ENCODE measurements at regions not wholly inside any gene's neighbourhood (a gene's known extent, or its start where the extent isn't known, plus 50 kb on each side); places are given as distances from the start of the nearest gene placed in this dataset.
A peak's percentile ranks its signal among the peaks of the same experiment; 100 is the strongest.
"Not testable (repeated sequence)": the region's sequence is repeated elsewhere in the genome, so short reads cannot be mapped to it uniquely, and the experiment has no call there.

GRCh38 chr11:34001557-34002064 is 49.9 kb upstream of the CAPRIN1 start:
- no peak for DNase-seq

GRCh38 chr11:33999393-33999792 is 52.1 kb upstream of the CAPRIN1 start:
- DNase-seq = no peak

- DNase-seq = no peak
These were observed 53.8 kb upstream of the CAPRIN1 start for GRCh38 chr11:33997584-33998251.

GRCh38 chr11:33996498-33997454 is 54.8 kb upstream of the CAPRIN1 start:
- DNase-seq = peak; percentile 58

GRCh38 chr11:33994937-33995336 is 56.6 kb upstream of the CAPRIN1 start:
- no peak for DNase-seq

GRCh38 chr11:33991136-33991535 is 60.4 kb upstream of the CAPRIN1 start:
- DNase-seq = not testable (repeated sequence)

GRCh38 chr11:33990131-33990530 is 61.4 kb upstream of the CAPRIN1 start:
- DNase-seq = not testable (repeated sequence)

- DNase-seq = no peak
These were observed 62.1 kb upstream of the CAPRIN1 start for GRCh38 chr11:33989461-33989860.

- DNase-seq = no peak
These were observed 62.8 kb upstream of the CAPRIN1 start for GRCh38 chr11:33988586-33989370.

GRCh38 chr11:33987975-33988580 is 63.5 kb upstream of the CAPRIN1 start:
- peak; percentile 58 for DNase-seq

- no peak for DNase-seq
These were observed 64.0 kb upstream of the CAPRIN1 start for GRCh38 chr11:33987545-33987944.

- not testable (repeated sequence) for DNase-seq
These were observed 64.7 kb upstream of the CAPRIN1 start for GRCh38 chr11:33986597-33987501.

- no peak for DNase-seq
These were observed 66.7 kb upstream of the CAPRIN1 start for GRCh38 chr11:33984682-33985389.

- DNase-seq = no peak
These were observed 68.9 kb upstream of the CAPRIN1 start for GRCh38 chr11:33982661-33983060.

GRCh38 chr11:33980897-33981296 is 70.6 kb upstream of the CAPRIN1 start:
- no peak for DNase-seq

- DNase-seq = no peak
These were observed 73.2 kb upstream of the CAPRIN1 start for GRCh38 chr11:33978376-33978775.

GRCh38 chr11:33977676-33978075 is 73.9 kb upstream of the CAPRIN1 start:
- no peak for DNase-seq

- no peak for DNase-seq
These were observed 74.9 kb upstream of the CAPRIN1 start for GRCh38 chr11:33976495-33977199.

- no peak for DNase-seq
These were observed 76.7 kb upstream of the CAPRIN1 start for GRCh38 chr11:33974804-33975203.

GRCh38 chr11:33971530-33971929 is 79.7 kb upstream of the LMO2 start:
- DNase-seq = not testable (repeated sequence)
